K562 (cell line): ENCODE measurements at regions not wholly inside any gene's neighbourhood (a gene's known extent, or its start where the extent isn't known, plus 50 kb on each side); places are given as distances from the start of the nearest gene placed in this dataset.

Source experiments
- ATAC-seq: fragments of 200-7000 bp; cut with Tn5 transposase; 3 replicates; pipeline ENCODE4 v1.9.1; 2020; ENCODE audit warnings: moderate library complexity
- BruUV-seq: library from RNA; stranded (reverse); fragments of 400-500 nt; replicated peaks from 2 replicates; lab custom pipeline; 2021; lab: Mats Ljungman, UMichigan
- CTCF ChIA-PET: fragments of 300-600 bp; formaldehyde crosslinking; extraction: SDS; loops from one replicate; lab custom pipeline; 2021; ENCODE audit warnings: low intra/inter-chr PET ratio; lab: Yijun Ruan, JAX
- POLR2A ChIA-PET: fragments of 300-600, 350-650 bp; sonication (Branson Sonifier 250); formaldehyde crosslinking; extraction: SDS; loops from one replicate; lab custom pipeline; 2021; ENCODE audit warnings: antibody characterized with exemption, inconsistent platforms; lab: Yijun Ruan, JAX
- DNase-seq, 4 experiments: peaks; one replicate each; pipeline versions ENCODE4 v3.0.0 to v3.0.0-alpha.2; 2011 to 2018; ENCODE audit warnings: low spot score in 3 of 4, mixed read lengths in 3 of 4; ENCODE audit errors: extremely low read depth in 1 of 4
- FAIRE-seq: peaks from 2 replicates; lab custom pipeline; 2011; peaks lifted over from hg19 to GRCh38; lab: Jason Lieb, UNC
- H2AFZ ChIP-seq: 2 replicates; pipeline ENCODE4 v1.6.0; 2011; ENCODE audit warnings: low read depth, low read length, control low read depth, inconsistent platforms
- H3K27ac ChIP-seq: fragments of 200-600 bp; 3 replicates; pipeline ENCODE4 v1.8.0; 2011; ENCODE audit warnings: low read depth, mild to moderate bottlenecking, control low read depth, inconsistent platforms, low read length, moderate library complexity, mixed read lengths; ENCODE audit errors: extremely low read depth
- H3K27me3 ChIP-seq, 2 experiments: fragments of 300-600 bp in 1 of 2; 2 replicates in 1 of 2; 3 replicates in 1 of 2; pipeline versions ENCODE4 v1.6.0 to v1.8.0; 2011; ENCODE audit warnings: inconsistent platforms in 2 of 2, low read length in 2 of 2, mild to moderate bottlenecking in 1 of 2, mixed read lengths in 1 of 2, moderate library complexity in 1 of 2; ENCODE audit not compliant: control insufficient read depth in 2 of 2, insufficient read depth in 2 of 2
- H3K36me3 ChIP-seq: fragments of 300-600 bp; 3 replicates; pipeline ENCODE4 v1.8.0; 2011; ENCODE audit warnings: mild to moderate bottlenecking, low read length, inconsistent platforms; ENCODE audit not compliant: control insufficient read depth, insufficient read depth
- H3K4me1 ChIP-seq, 2 experiments: fragments of 200-600 bp in 1 of 2; replicated peaks in 1 of 2; 2 replicates in 1 of 2; 3 replicates in 1 of 2; pipeline versions ENCODE4 v1.5.1 to v1.8.0; 2011; ENCODE audit warnings: inconsistent platforms in 2 of 2, low read length in 2 of 2, mild to moderate bottlenecking in 1 of 2, mixed read lengths in 1 of 2, moderate library complexity in 1 of 2; ENCODE audit not compliant: control insufficient read depth in 2 of 2, insufficient read depth in 2 of 2
- H3K4me2 ChIP-seq: 2 replicates; pipeline ENCODE4 v1.6.1; 2011; ENCODE audit warnings: low read length, control low read depth, inconsistent platforms, mixed read lengths; ENCODE audit not compliant: insufficient read depth
- H3K4me3 ChIP-seq: fragments of 200-600 bp; sonication (generic), shearing (Covaris generic); 2 replicates; pipeline ENCODE4 v1.5.1; 2016; ENCODE audit warnings: control low read depth, inconsistent platforms
- H3K79me2 ChIP-seq: fragments of 200-600 bp; 3 replicates; pipeline ENCODE4 v1.8.0; 2011; ENCODE audit warnings: low read length, inconsistent platforms; ENCODE audit not compliant: control insufficient read depth, insufficient read depth
- H3K9ac ChIP-seq, 2 experiments: 2 replicates each; pipeline versions ENCODE4 v1.6.0 to v1.6.1; 2011; ENCODE audit warnings: low read depth in 2 of 2, low read length in 2 of 2, control low read depth in 1 of 2, inconsistent platforms in 1 of 2, mild to moderate bottlenecking in 1 of 2, mixed read lengths in 1 of 2; ENCODE audit not compliant: insufficient read depth in 1 of 2
- H3K9me1 ChIP-seq: one replicate; pipeline ENCODE4 v1.6.0; 2011; ENCODE audit warnings: inconsistent platforms, mild to moderate bottlenecking, low read length, moderate library complexity; ENCODE audit not compliant: control insufficient read depth, insufficient read depth
- H3K9me3 ChIP-seq: replicated peaks from 2 replicates; pipeline ENCODE4 v1.5.1; 2011; ENCODE audit warnings: low read depth, low read length, inconsistent platforms; ENCODE audit not compliant: control insufficient read depth, insufficient read depth
- H4K20me1 ChIP-seq: replicated peaks from 2 replicates; pipeline ENCODE4 v1.6.1; 2011; ENCODE audit warnings: low read length, inconsistent platforms, mixed read lengths; ENCODE audit not compliant: control insufficient read depth, insufficient read depth
- CTBP1 ChIP-seq: fragments of 450-650 bp; IDR thresholded peaks from 2 replicates; pipeline ENCODE4 v1.6.1; 2016; ENCODE audit warnings: borderline replicate concordance
- RFX1 ChIP-seq: fragments of 450-650 bp; IDR thresholded peaks from 2 replicates; pipeline ENCODE4 v1.6.1; 2016; ENCODE audit warnings: mild to moderate bottlenecking, moderate library complexity
- SP2 ChIP-seq: IDR thresholded peaks from 2 replicates; pipeline ENCODE4 v1.6.1; 2011; ENCODE audit warnings: mild to moderate bottlenecking, low read depth, low read length, moderate library complexity; ENCODE audit not compliant: poor library complexity, severe bottlenecking; ENCODE audit errors: extremely low read depth
- ZNF121 ChIP-seq: sonication (generic); formaldehyde crosslinking; conservative IDR thresholded peaks from 2 replicates; pipeline ENCODE4 v1.8.0; 2022; ENCODE audit warnings: missing genetic modification reagents
- WGBS: fragments of 100-300 bp; shearing (Covaris generic); methylation state at CpG from one replicate; pipeline ENCODE4 v1.1.6; 2016; ENCODE audit warnings: low coverage, mixed read lengths; ENCODE audit not compliant: insufficient coverage; ENCODE audit errors: missing lambda C conversion rate; 5-methylcytosine and 5-hydroxymethylcytosine counted together
- in situ Hi-C: fragments of 300-500 bp; cut with MboI; formaldehyde crosslinking; loops from 4 replicates; pipeline ENCODE4 v1.15.0; 2018; ENCODE audit warnings: inconsistent platforms, mixed read lengths
- intact Hi-C: fragments of 100-400 bp; cut with micrococcal nuclease; formaldehyde crosslinking; loops from 2 replicates; pipeline ENCODE4 v1.14.2; 2022
- TF ChIP-seq, protein P1 (sequence below), 2 experiments: fragments of 200-800 bp in 1 of 2; sonication (Bioruptor generic) in 1 of 2; sonication (generic) in 1 of 2; formaldehyde crosslinking in 1 of 2; IDR thresholded peaks in 1 of 2; conservative IDR thresholded peaks in 1 of 2; 2 replicates each; pipeline versions ENCODE4 v1.5.0 to v1.6.1; 2016 to 2020; ENCODE audit warnings: missing compliant biosample characterization in 1 of 2, missing genetic modification characterization in 1 of 2, missing genetic modification reagents in 1 of 2
- TF ChIP-seq, protein P2 (sequence below): sonication (generic); formaldehyde crosslinking; IDR thresholded peaks from 2 replicates; pipeline ENCODE4 v1.8.1; 2023; ENCODE audit warnings: missing genetic modification reagents, mild to moderate bottlenecking, borderline replicate concordance
- TF ChIP-seq, protein P3 (sequence below): sonication (generic); formaldehyde crosslinking; IDR thresholded peaks from 2 replicates; pipeline ENCODE4 v1.8.0; 2022; ENCODE audit warnings: mild to moderate bottlenecking, missing genetic modification reagents

DNA sequence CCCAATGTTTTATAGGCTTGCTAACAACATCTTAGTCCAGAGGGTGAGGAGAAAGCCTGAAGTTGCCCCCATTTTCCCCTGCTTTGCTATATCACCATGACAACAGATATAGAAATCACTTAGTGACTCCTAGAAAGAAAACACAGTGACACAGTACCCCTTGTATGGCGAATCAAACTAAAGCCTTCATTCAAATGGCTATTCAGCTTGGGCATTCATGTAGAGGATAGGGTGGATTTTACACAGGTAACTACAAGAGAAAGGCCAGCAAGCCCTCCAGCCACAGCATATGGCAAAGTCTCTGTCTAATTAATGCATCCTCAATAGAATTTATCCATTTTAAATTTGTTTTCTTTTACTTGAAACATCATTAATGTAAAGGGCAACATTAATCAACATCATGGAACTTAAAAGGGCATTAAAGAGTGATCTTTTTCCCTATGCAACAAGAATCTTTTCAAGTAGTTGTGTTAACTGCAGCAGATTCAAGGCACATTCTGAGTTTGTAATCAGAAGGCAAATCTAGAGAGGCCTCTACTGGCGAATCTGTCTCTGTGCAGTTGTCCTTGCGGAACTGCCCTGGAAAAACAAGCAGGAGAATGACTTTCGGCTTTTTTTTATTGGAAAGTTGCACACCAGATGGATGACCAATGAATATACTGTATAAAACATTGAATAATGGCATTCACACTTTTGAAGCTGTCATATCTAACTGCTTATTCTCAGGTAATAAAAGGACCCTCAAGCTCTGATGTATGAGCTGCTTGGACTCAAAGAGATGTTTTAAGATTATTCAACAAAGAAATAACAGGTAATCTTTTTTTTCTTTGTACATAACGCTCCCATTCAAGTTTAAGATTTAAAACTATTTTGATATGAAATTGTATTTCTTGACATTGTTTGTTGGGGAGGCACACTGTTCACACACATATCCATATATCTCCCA, 621.7 kb upstream of the AGTR1 start:
- 0 out of 2 replicates have a peak, but pooled peaks cover 2% of the 10 kb centered on the region for H3K9me3 ChIP-seq
- TF ChIP-seq RFX1 (peak; percentile 14; the same call in 1 of the 2 replicates), CTBP1 (no peak), SP2 (no peak), ZNF121 (CRISPR knock-in tag) (no peak)
- TF ChIP-seq, protein P1, sequence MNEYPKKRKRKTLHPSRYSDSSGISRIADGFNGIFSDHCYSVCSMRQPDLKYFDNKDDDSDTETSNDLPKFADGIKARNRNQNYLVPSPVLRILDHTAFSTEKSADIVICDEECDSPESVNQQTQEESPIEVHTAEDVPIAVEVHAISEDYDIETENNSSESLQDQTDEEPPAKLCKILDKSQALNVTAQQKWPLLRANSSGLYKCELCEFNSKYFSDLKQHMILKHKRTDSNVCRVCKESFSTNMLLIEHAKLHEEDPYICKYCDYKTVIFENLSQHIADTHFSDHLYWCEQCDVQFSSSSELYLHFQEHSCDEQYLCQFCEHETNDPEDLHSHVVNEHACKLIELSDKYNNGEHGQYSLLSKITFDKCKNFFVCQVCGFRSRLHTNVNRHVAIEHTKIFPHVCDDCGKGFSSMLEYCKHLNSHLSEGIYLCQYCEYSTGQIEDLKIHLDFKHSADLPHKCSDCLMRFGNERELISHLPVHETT (CRISPR knock-in tag; conservative IDR thresholded peaks at IDR 0.05 in 1 of 2, IDR thresholded peaks at IDR 0.05 in 1 of 2), result no peak
- TF ChIP-seq, protein P2, sequence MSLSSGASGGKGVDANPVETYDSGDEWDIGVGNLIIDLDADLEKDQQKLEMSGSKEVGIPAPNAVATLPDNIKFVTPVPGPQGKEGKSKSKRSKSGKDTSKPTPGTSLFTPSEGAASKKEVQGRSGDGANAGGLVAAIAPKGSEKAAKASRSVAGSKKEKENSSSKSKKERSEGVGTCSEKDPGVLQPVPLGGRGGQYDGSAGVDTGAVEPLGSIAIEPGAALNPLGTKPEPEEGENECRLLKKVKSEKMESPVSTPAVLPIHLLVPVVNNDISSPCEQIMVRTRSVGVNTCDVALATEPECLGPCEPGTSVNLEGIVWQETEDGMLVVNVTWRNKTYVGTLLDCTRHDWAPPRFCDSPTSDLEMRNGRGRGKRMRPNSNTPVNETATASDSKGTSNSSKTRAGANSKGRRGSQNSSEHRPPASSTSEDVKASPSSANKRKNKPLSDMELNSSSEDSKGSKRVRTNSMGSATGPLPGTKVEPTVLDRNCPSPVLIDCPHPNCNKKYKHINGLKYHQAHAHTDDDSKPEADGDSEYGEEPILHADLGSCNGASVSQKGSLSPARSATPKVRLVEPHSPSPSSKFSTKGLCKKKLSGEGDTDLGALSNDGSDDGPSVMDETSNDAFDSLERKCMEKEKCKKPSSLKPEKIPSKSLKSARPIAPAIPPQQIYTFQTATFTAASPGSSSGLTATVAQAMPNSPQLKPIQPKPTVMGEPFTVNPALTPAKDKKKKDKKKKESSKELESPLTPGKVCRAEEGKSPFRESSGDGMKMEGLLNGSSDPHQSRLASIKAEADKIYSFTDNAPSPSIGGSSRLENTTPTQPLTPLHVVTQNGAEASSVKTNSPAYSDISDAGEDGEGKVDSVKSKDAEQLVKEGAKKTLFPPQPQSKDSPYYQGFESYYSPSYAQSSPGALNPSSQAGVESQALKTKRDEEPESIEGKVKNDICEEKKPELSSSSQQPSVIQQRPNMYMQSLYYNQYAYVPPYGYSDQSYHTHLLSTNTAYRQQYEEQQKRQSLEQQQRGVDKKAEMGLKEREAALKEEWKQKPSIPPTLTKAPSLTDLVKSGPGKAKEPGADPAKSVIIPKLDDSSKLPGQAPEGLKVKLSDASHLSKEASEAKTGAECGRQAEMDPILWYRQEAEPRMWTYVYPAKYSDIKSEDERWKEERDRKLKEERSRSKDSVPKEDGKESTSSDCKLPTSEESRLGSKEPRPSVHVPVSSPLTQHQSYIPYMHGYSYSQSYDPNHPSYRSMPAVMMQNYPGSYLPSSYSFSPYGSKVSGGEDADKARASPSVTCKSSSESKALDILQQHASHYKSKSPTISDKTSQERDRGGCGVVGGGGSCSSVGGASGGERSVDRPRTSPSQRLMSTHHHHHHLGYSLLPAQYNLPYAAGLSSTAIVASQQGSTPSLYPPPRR (CRISPR knock-in tag), result no peak
- TF ChIP-seq, protein P3, sequence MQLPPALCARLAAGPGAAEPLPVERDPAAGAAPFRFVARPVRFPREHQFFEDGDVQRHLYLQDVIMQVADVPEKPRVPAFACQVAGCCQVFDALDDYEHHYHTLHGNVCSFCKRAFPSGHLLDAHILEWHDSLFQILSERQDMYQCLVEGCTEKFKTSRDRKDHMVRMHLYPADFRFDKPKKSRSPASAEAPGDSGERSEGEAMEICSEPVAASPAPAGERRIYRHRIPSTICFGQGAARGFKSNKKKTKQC (CRISPR knock-in tag), result no peak
- no peak overlapping the region for H2AFZ ChIP-seq
- 0% methylated on average over 5 of the region's 5 CpGs for WGBS
- no peak overlapping the region for H3K4me3 ChIP-seq
- no TSS peak for BruUV-seq
- POLR2A ChIA-PET, result no interaction called here
- H3K27me3 ChIP-seq, result no peaks in the 10 kb centered on the region
- no peak overlapping the region for H3K27ac ChIP-seq
- H3K36me3 ChIP-seq, result no peaks in the 10 kb centered on the region
- DNase-seq (peak in 1 of 4 experiments; percentile 0), FAIRE-seq (no peak), ATAC-seq (no peak)
- H4K20me1 ChIP-seq, result no peaks in the 10 kb centered on the region
- H3K9me1 ChIP-seq, result no peaks in the 10 kb centered on the region
- in situ Hi-C loops (no loop called here), intact Hi-C loops (no loop called here)
- H3K79me2 ChIP-seq, result no peaks in the 10 kb centered on the region
- H3K9ac ChIP-seq, result no peak overlapping the region
- CTCF ChIA-PET, result no interaction called here
- no peaks in the 10 kb centered on the region for H3K4me1 ChIP-seq
- no peak overlapping the region for H3K4me2 ChIP-seq
